Erythroblast (primary cell): ENCODE measurements at regions not wholly inside any gene's neighbourhood (a gene's known extent, or its start where the extent isn't known, plus 50 kb on each side); places are given as distances from the start of the nearest gene placed in this dataset.

Source experiments
- DNase-seq, 2 experiments: peaks; one replicate each; lab custom pipeline; 2025; lab: John Stamatoyannopoulos, UW
- GATA1 ChIP-seq: IDR thresholded peaks from 2 replicates; pipeline ENCODE4 v1.6.1; 2011; ENCODE audit warnings: low read depth, mild to moderate bottlenecking, control low read depth, low read length, moderate library complexity
- POLR2A ChIP-seq: IDR thresholded peaks from 2 replicates; pipeline ENCODE4 v1.6.1; 2011; ENCODE audit warnings: mild to moderate bottlenecking, low read length

- DNase-seq: no peak
- TF ChIP-seq GATA1 (no peak), POLR2A (no peak)
These were observed 472.9 kb upstream of the THBS1 start for GRCh38 chr15:39108021-39108420.

- DNase-seq: no peak
- no peak for TF ChIP-seq POLR2A
- no peak for TF ChIP-seq GATA1
These were observed 470.5 kb upstream of the THBS1 start for GRCh38 chr15:39110336-39110735.

GRCh38 chr15:39110746-39111145 is 470.1 kb upstream of the THBS1 start:
- DNase-seq: no peak
- TF ChIP-seq GATA1: no peak
- TF ChIP-seq POLR2A: no peak

- no peak for DNase-seq
- TF ChIP-seq GATA1 (no peak), POLR2A (no peak)
These were observed 467.1 kb upstream of the THBS1 start for GRCh38 chr15:39113741-39114140.

- TF ChIP-seq POLR2A: no peak
- DNase-seq: no peak
These were observed 466.0 kb upstream of the THBS1 start for GRCh38 chr15:39114690-39115378.

- TF ChIP-seq POLR2A: no peak
- TF ChIP-seq GATA1: no peak
- DNase-seq: no peak
These were observed 465.4 kb upstream of the THBS1 start for GRCh38 chr15:39115379-39116057.

- DNase-seq: no peak
- TF ChIP-seq GATA1: no peak
- TF ChIP-seq POLR2A: no peak
These were observed 462.4 kb upstream of the THBS1 start for GRCh38 chr15:39118510-39118909.

- no peak for DNase-seq
- TF ChIP-seq POLR2A: no peak
- no peak for TF ChIP-seq GATA1
These were observed 456.7 kb upstream of the THBS1 start for GRCh38 chr15:39124155-39124552.

GRCh38 chr15:39124553-39125171 is 456.2 kb upstream of the THBS1 start:
- TF ChIP-seq POLR2A (no peak), GATA1 (no peak)
- DNase-seq: no peak

- no peak for TF ChIP-seq GATA1
- TF ChIP-seq POLR2A: no peak
- no peak for DNase-seq
These were observed 455.7 kb upstream of the THBS1 start for GRCh38 chr15:39125226-39125625.

GRCh38 chr15:39125904-39126303 is 455.0 kb upstream of the THBS1 start:
- peak; percentile 64 to 81 for DNase-seq
- TF ChIP-seq GATA1 (no peak), POLR2A (no peak)

- TF ChIP-seq POLR2A (no peak), GATA1 (no peak)
- DNase-seq: peak; percentile 20 to 47
These were observed 453.6 kb upstream of the THBS1 start for GRCh38 chr15:39127151-39127790.

- TF ChIP-seq POLR2A (no peak), GATA1 (no peak)
- peak; percentile 77 to 79 for DNase-seq
These were observed 452.8 kb upstream of the THBS1 start for GRCh38 chr15:39127925-39128617.
